IMR-90 (cell line): ENCODE measurements at regions not wholly inside any gene's neighbourhood (a gene's known extent, or its start where the extent isn't known, plus 50 kb on each side); places are given as distances from the start of the nearest gene placed in this dataset.

Source experiments
- ATAC-seq: fragments of 200-7000 bp; cut with Tn5 transposase; 2 replicates; pipeline ENCODE4 v1.9.1; 2020; ENCODE audit warnings: low read depth, mild to moderate bottlenecking, moderate library complexity
- BruUV-seq: library from RNA; stranded (reverse); fragments of 400-500 nt; replicated peaks from 2 replicates; lab custom pipeline; 2021; lab: Mats Ljungman, UMichigan
- CTCF ChIA-PET: fragments of 300-600 bp; formaldehyde crosslinking; extraction: SDS; loops from one replicate; lab custom pipeline; 2021; ENCODE audit warnings: antibody characterized with exemption; lab: Yijun Ruan, JAX
- POLR2A ChIA-PET: fragments of 300-600 bp; sonication (Branson Sonifier 250); formaldehyde crosslinking; loops from one replicate; lab custom pipeline; 2022; ENCODE audit warnings: antibody characterized with exemption; ENCODE audit not compliant: unreplicated experiment; lab: Charles Lee
- DNase-seq: peaks from one replicate; pipeline ENCODE4 v3.0.0; 2013
- H2AFZ ChIP-seq: replicated peaks from 2 replicates; pipeline ENCODE3; 2013; ENCODE audit warnings: low read length, mild to moderate bottlenecking; ENCODE audit not compliant: poor library complexity
- H2AK5ac ChIP-seq: 2 replicates; pipeline ENCODE4 v1.6.1; 2013; ENCODE audit warnings: low read depth, low read length, inconsistent platforms
- H2AK9ac ChIP-seq: replicated peaks from 2 replicates; pipeline ENCODE3; 2013; ENCODE audit warnings: mild to moderate bottlenecking, low read depth, low read length, moderate library complexity; ENCODE audit not compliant: poor library complexity
- H2BK120ac ChIP-seq: 2 replicates; pipeline ENCODE4 v1.6.1; 2013; ENCODE audit warnings: low read depth, low read length, inconsistent platforms
- H2BK15ac ChIP-seq: 3 replicates; pipeline ENCODE4 v1.6.1; 2013; ENCODE audit warnings: low read depth, low read length, inconsistent platforms
- H2BK20ac ChIP-seq: 2 replicates; pipeline ENCODE4 v1.6.1; 2013; ENCODE audit warnings: low read depth, mild to moderate bottlenecking, inconsistent platforms, low read length, moderate library complexity
- H2BK5ac ChIP-seq: 2 replicates; pipeline ENCODE4 v1.6.1; 2013; ENCODE audit warnings: mild to moderate bottlenecking, low read depth, low read length, inconsistent platforms; ENCODE audit not compliant: poor library complexity, severe bottlenecking
- H3K14ac ChIP-seq: replicated peaks from 2 replicates; pipeline ENCODE4 v1.6.1; 2013; ENCODE audit warnings: low read depth, low read length, inconsistent platforms
- H3K18ac ChIP-seq: 2 replicates; pipeline ENCODE4 v1.6.1; 2013; ENCODE audit warnings: low read depth, low read length, control low read depth
- H3K23ac ChIP-seq: 2 replicates; pipeline ENCODE4 v1.6.1; 2013; ENCODE audit warnings: low read depth, low read length, inconsistent platforms
- H3K27ac ChIP-seq: 2 replicates; pipeline ENCODE4 v1.5.1; 2013; ENCODE audit warnings: mild to moderate bottlenecking, control low read depth, low read length; ENCODE audit not compliant: insufficient read depth
- H3K27me3 ChIP-seq: 2 replicates; pipeline ENCODE4 v1.6.1; 2013; ENCODE audit warnings: low read length; ENCODE audit not compliant: control insufficient read depth, insufficient read depth
- H3K36me3 ChIP-seq: 2 replicates; pipeline ENCODE4 v1.6.1; 2013; ENCODE audit warnings: low read length, mixed read lengths; ENCODE audit not compliant: control insufficient read depth, insufficient read depth
- H3K4ac ChIP-seq: 2 replicates; pipeline ENCODE4 v1.6.1; 2013; ENCODE audit warnings: low read depth, low read length, inconsistent platforms
- H3K4me1 ChIP-seq: 2 replicates; pipeline ENCODE4 v1.6.1; 2013; ENCODE audit warnings: low read length, mixed read lengths; ENCODE audit not compliant: control insufficient read depth, insufficient read depth
- H3K4me2 ChIP-seq: 2 replicates; pipeline ENCODE4 v1.6.1; 2013; ENCODE audit warnings: low read depth, mild to moderate bottlenecking, control low read depth, low read length, moderate library complexity
- H3K4me3 ChIP-seq: 2 replicates; pipeline ENCODE4 v1.5.1; 2013; ENCODE audit warnings: low read depth, mild to moderate bottlenecking, control low read depth, low read length, moderate library complexity; ENCODE audit not compliant: insufficient read depth
- H3K56ac ChIP-seq: 2 replicates; pipeline ENCODE4 v1.6.1; 2013; ENCODE audit warnings: low read length, inconsistent platforms; ENCODE audit not compliant: insufficient read depth; ENCODE audit errors: extremely low read depth
- H3K79me1 ChIP-seq, 2 experiments: 2 replicates each; pipeline ENCODE4 v1.6.1; 2013; ENCODE audit warnings: low read length in 2 of 2, inconsistent platforms in 1 of 2, low read depth in 1 of 2
- H3K9ac ChIP-seq: 2 replicates; pipeline ENCODE4 v1.6.1; 2013; ENCODE audit warnings: low read depth, low read length, control low read depth
- H3K9me1 ChIP-seq: 2 replicates; pipeline ENCODE4 v1.6.1; 2013; ENCODE audit warnings: low read length, inconsistent platforms; ENCODE audit not compliant: insufficient read depth
- H3K9me3 ChIP-seq: 2 replicates; pipeline ENCODE4 v1.6.1; 2013; ENCODE audit warnings: low read length; ENCODE audit not compliant: control insufficient read depth, insufficient read depth
- H4K20me1 ChIP-seq: 2 replicates; pipeline ENCODE4 v1.6.1; 2013; ENCODE audit warnings: low read length, inconsistent platforms; ENCODE audit not compliant: insufficient read depth
- H4K5ac ChIP-seq: 2 replicates; pipeline ENCODE4 v1.6.1; 2013; ENCODE audit warnings: mild to moderate bottlenecking, low read depth, low read length, control low read depth
- H4K8ac ChIP-seq, 2 experiments: 2 replicates each; pipeline ENCODE4 v1.6.1; 2013; ENCODE audit warnings: low read depth in 2 of 2, low read length in 2 of 2, control low read depth in 1 of 2, inconsistent platforms in 1 of 2
- H4K91ac ChIP-seq: 2 replicates; pipeline ENCODE4 v1.6.1; 2013; ENCODE audit warnings: low read depth, low read length, inconsistent platforms; ENCODE audit not compliant: insufficient read depth
- BHLHE40 ChIP-seq: fragments of 150-350 bp; IDR thresholded peaks from 2 replicates; pipeline ENCODE4 v1.6.1; 2016; ENCODE audit warnings: mild to moderate bottlenecking, low read depth, low read length
- CEBPB ChIP-seq: IDR thresholded peaks from 2 replicates; pipeline ENCODE4 v1.6.1; 2012; ENCODE audit warnings: low read depth, low read length, improper control_type of control experiment
- CHD1 ChIP-seq: IDR thresholded peaks from 2 replicates; pipeline ENCODE4 v1.6.1; 2012; ENCODE audit warnings: low read depth, low read length, improper control_type of control experiment
- ELK1 ChIP-seq: fragments of 150-350 bp; IDR thresholded peaks from 2 replicates; pipeline ENCODE4 v1.6.1; 2016; ENCODE audit warnings: low read depth, mild to moderate bottlenecking, low read length, moderate library complexity, borderline replicate concordance
- FOS ChIP-seq: fragments of 150-350 bp; IDR thresholded peaks from 2 replicates; pipeline ENCODE4 v1.6.1; 2016; ENCODE audit warnings: low read depth, low read length
- MAZ ChIP-seq: IDR thresholded peaks from 2 replicates; pipeline ENCODE4 v1.6.1; 2012; ENCODE audit warnings: low read depth, mild to moderate bottlenecking, low read length, improper control_type of control experiment, moderate library complexity, borderline replicate concordance
- MXI1 ChIP-seq: IDR thresholded peaks from 2 replicates; pipeline ENCODE4 v1.6.1; 2012; ENCODE audit warnings: low read depth, mild to moderate bottlenecking, low read length, moderate library complexity, borderline replicate concordance
- NFE2L2 ChIP-seq: fragments of 150-350 bp; IDR thresholded peaks from 2 replicates; pipeline ENCODE4 v1.6.1; 2016; ENCODE audit warnings: low read depth, mild to moderate bottlenecking, low read length
- POLR2A ChIP-seq: IDR thresholded peaks from 2 replicates; pipeline ENCODE4 v1.6.1; 2012; ENCODE audit warnings: mild to moderate bottlenecking, low read depth, low read length
- RCOR1 ChIP-seq: IDR thresholded peaks from 2 replicates; pipeline ENCODE4 v1.6.1; 2012; ENCODE audit warnings: mild to moderate bottlenecking, low read length, improper control_type of control experiment; ENCODE audit not compliant: insufficient replicate concordance
- RFX5 ChIP-seq: IDR thresholded peaks from 2 replicates; pipeline ENCODE4 v1.8.0; 2012; ENCODE audit warnings: low read depth, mild to moderate bottlenecking, low read length, moderate library complexity
- WGBS, 2 experiments: methylation state at CpG; one replicate each; pipeline versions ENCODE4 v1.1.5 to v1.1.7; 2013; ENCODE audit warnings: missing lambda C conversion rate in 2 of 2; ENCODE audit not compliant: insufficient read length in 1 of 2; ENCODE audit errors: extremely low coverage in 2 of 2; 5-methylcytosine and 5-hydroxymethylcytosine counted together
- dilution Hi-C: fragments of 300-500 bp; cut with HindIII; formaldehyde crosslinking; loops from one replicate; pipeline ENCODE4 v1.14.3; 2018; ENCODE audit warnings: low sequenced_read_pairs; ENCODE audit not compliant: unreplicated experiment
- in situ Hi-C: fragments of 300-500 bp; cut with MboI; formaldehyde crosslinking; loops from 3 replicates; pipeline ENCODE4 v1.14.3; 2019; ENCODE audit warnings: low sequenced_read_pairs, inconsistent platforms, mixed read lengths
- intact Hi-C: fragments of 100-400 bp; cut with micrococcal nuclease; formaldehyde crosslinking; loops from 2 replicates; pipeline ENCODE4 v1.10.0; 2022

GRCh38 chr1:182244451-182244850, 147.1 kb downstream of the GLUL start:
- H3K9me3 ChIP-seq = no peaks in the 10 kb centered on the region
- H4K5ac ChIP-seq = no peak overlapping the region
- no peak for TF ChIP-seq POLR2A
- TF ChIP-seq NFE2L2 = no peak
- TF ChIP-seq FOS = no peak
- no peak for TF ChIP-seq MXI1
- TF ChIP-seq CEBPB = no peak
- TF ChIP-seq RCOR1 = no peak
- TF ChIP-seq RFX5 = no peak
- TF ChIP-seq MAZ = no peak
- TF ChIP-seq CHD1 = no peak
- TF ChIP-seq BHLHE40 = no peak
- TF ChIP-seq ELK1 = no peak
- in situ Hi-C loops (no loop called here), intact Hi-C loops (no loop called here), dilution Hi-C loops (no loop called here)
- H3K9me1 ChIP-seq = no peaks in the 10 kb centered on the region
- no peak overlapping the region for H3K14ac ChIP-seq
- H3K9ac ChIP-seq = no peak overlapping the region
- no peak overlapping the region for H2AK5ac ChIP-seq
- no peak overlapping the region for H4K91ac ChIP-seq
- H4K20me1 ChIP-seq = no peaks in the 10 kb centered on the region
- ATAC-seq (no peak), DNase-seq (no peak)
- no peak overlapping the region for H3K23ac ChIP-seq
- H3K4ac ChIP-seq = no peak overlapping the region
- BruUV-seq = no TSS peak
- H2BK120ac ChIP-seq = no peak overlapping the region
- no peaks in the 10 kb centered on the region for H3K36me3 ChIP-seq
- no peak overlapping the region for H2BK15ac ChIP-seq
- H2BK20ac ChIP-seq = no peak overlapping the region
- H3K4me2 ChIP-seq = no peak overlapping the region
- ChIA-PET CTCF (no interaction called here), POLR2A (no interaction called here)
- H3K79me1 ChIP-seq = no peaks in the 10 kb centered on the region
- WGBS, 2 experiments = no CpG with 5 or more reads among the region's 2 CpGs
- H3K18ac ChIP-seq = no peak overlapping the region
- H3K27ac ChIP-seq = no peak overlapping the region
- no peak overlapping the region for H2AK9ac ChIP-seq
- H3K27me3 ChIP-seq = no peaks in the 10 kb centered on the region
- H4K8ac ChIP-seq = no peak overlapping the region
- no peaks in the 10 kb centered on the region for H3K4me1 ChIP-seq
- no peak overlapping the region for H3K56ac ChIP-seq
- H2AFZ ChIP-seq = no peak overlapping the region
- H2BK5ac ChIP-seq = no peak overlapping the region
- H3K4me3 ChIP-seq = no peak overlapping the region
